PC-3 (cell line): ENCODE measurements at regions not wholly inside any gene's neighbourhood (a gene's known extent, or its start where the extent isn't known, plus 50 kb on each side); places are given as distances from the start of the nearest gene placed in this dataset.

Experiments used
- ATAC-seq: fragments of 200-7000 bp; cut with Tn5 transposase; 2 replicates; pipeline ENCODE4 v1.9.1; 2020; ENCODE audit warnings: mild to moderate bottlenecking, moderate library complexity
- BruUV-seq: library from RNA; stranded (reverse); fragments of 400-500 nt; replicated peaks from 2 replicates; lab custom pipeline; 2021; lab: Mats Ljungman, UMichigan
- CTCF ChIA-PET: fragments of 300-600 bp; sonication (Branson Sonifier 250); formaldehyde crosslinking; loops from one replicate; lab custom pipeline; 2022; ENCODE audit warnings: antibody characterized with exemption; lab: Charles Lee
- POLR2A ChIA-PET: fragments of 300-600 bp; sonication (Branson Sonifier 250); formaldehyde crosslinking; loops from one replicate; lab custom pipeline; 2022; ENCODE audit warnings: antibody characterized with exemption; ENCODE audit not compliant: unreplicated experiment; lab: Charles Lee
- DNase-seq: peaks from one replicate; pipeline ENCODE4 v3.0.0-alpha.2; 2015
- H2AFZ ChIP-seq: fragments of 300-600 bp; sonication (generic); 2 replicates; pipeline ENCODE4 v1.6.0; 2016; ENCODE audit warnings: antibody characterized with exemption, low read length
- H3F3A ChIP-seq: fragments of 300-600 bp; sonication (generic); one replicate; pipeline ENCODE4 v1.6.0; 2017; ENCODE audit warnings: antibody characterized with exemption, low read length, control low read depth, mild to moderate bottlenecking; ENCODE audit not compliant: unreplicated experiment
- H3K27ac ChIP-seq: fragments of 300-600 bp; sonication (generic); 2 replicates; pipeline ENCODE4 v1.5.1; 2016; ENCODE audit warnings: mild to moderate bottlenecking, low read length
- H3K27me3 ChIP-seq: fragments of 300-600 bp; sonication (generic); 2 replicates; pipeline ENCODE4 v1.6.1; 2016; ENCODE audit warnings: low read length, mixed read lengths
- H3K36me3 ChIP-seq: fragments of 300-600 bp; sonication (generic); 2 replicates; pipeline ENCODE4 v1.6.1; 2016; ENCODE audit warnings: low read depth, mixed run types, low read length, mixed read lengths
- H3K4me1 ChIP-seq: fragments of 300-600 bp; sonication (generic); 2 replicates; pipeline ENCODE4 v1.5.1; 2016; ENCODE audit warnings: low read length; ENCODE audit not compliant: insufficient read depth
- H3K4me2 ChIP-seq: fragments of 300-600 bp; sonication (generic); 2 replicates; pipeline ENCODE4 v1.6.0; 2016; ENCODE audit warnings: low read length
- H3K4me3 ChIP-seq: fragments of 300-600 bp; sonication (generic); 2 replicates; pipeline ENCODE4 v1.5.1; 2016; ENCODE audit warnings: mild to moderate bottlenecking, low read length, mixed read lengths
- H3K79me2 ChIP-seq: fragments of 300-600 bp; sonication (generic); 2 replicates; pipeline ENCODE4 v1.6.1; 2017; ENCODE audit warnings: low read length, mixed read lengths
- H3K9ac ChIP-seq: fragments of 300-600 bp; sonication (generic); 2 replicates; pipeline ENCODE4 v1.6.0; 2016; ENCODE audit warnings: mild to moderate bottlenecking, low read length
- H3K9me2 ChIP-seq: fragments of 300-600 bp; sonication (generic); replicated peaks from 2 replicates; pipeline ENCODE4 v1.6.1; 2016; ENCODE audit warnings: mixed run types, low read length, mixed read lengths
- H3K9me3 ChIP-seq: fragments of 300-600 bp; sonication (generic); 2 replicates; pipeline ENCODE4 v1.6.1; 2016; ENCODE audit warnings: low read length, mixed read lengths
- H4K20me1 ChIP-seq: fragments of 300-600 bp; sonication (generic); 2 replicates; pipeline ENCODE4 v1.6.1; 2016; ENCODE audit warnings: low read length, mixed read lengths
- EZH2 ChIP-seq: fragments of 300-600 bp; sonication (generic); IDR thresholded peaks from one replicate; pipeline ENCODE4 v1.6.1; 2017; ENCODE audit warnings: antibody characterized with exemption, mild to moderate bottlenecking, low read length; ENCODE audit not compliant: unreplicated experiment
- EZH2phosphoT487 ChIP-seq: fragments of 300-600 bp; sonication (generic); IDR thresholded peaks from 2 replicates; pipeline ENCODE4 v1.6.1; 2018; ENCODE audit warnings: mild to moderate bottlenecking, antibody characterized with exemption, low read length, borderline replicate concordance
- intact Hi-C: fragments of 100-400 bp; cut with micrococcal nuclease; formaldehyde crosslinking; loops from 2 replicates; pipeline ENCODE4 v1.9.0; 2023
- TF ChIP-seq, protein P1 (sequence below): fragments of 300-600 bp; sonication (generic); conservative IDR thresholded peaks from 2 replicates; pipeline ENCODE4 v1.5.1; 2017; ENCODE audit warnings: antibody characterized with exemption, low read depth, mild to moderate bottlenecking, low read length

DNA sequence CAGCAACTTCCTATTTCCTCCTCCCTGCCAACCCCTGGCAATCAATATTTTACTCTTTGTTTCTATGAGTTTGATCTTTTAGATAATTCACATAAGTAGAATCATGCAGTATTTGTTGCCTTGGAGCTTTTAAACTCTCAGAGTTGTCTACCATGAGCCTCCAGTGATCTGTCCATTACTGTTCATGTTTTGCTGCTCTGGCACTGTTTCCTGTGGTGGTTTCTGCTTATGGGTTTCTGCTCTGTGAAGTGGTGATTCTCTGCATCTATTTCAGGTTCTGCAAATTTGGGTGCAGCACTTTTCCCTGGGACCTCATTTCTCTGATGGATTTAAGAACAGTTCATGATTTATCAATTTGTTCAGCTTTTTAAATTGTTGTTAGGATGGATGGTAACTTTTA is 908.1 kb upstream of the FANCL start:
- Histone ChIP-seq H3K4me3 (no peak overlapping the region), H3K9me2 (no peaks in the 10 kb centered on the region), H3K4me1 (no peaks in the 10 kb centered on the region), H3K27ac (no peak overlapping the region), H3K9ac (no peak overlapping the region), H4K20me1 (no peaks in the 10 kb centered on the region), H3F3A (no peaks in the 10 kb centered on the region), H2AFZ (no peak overlapping the region), H3K36me3 (no peaks in the 10 kb centered on the region), H3K9me3 (no peaks in the 10 kb centered on the region), H3K79me2 (no peaks in the 10 kb centered on the region), H3K4me2 (no peak overlapping the region), H3K27me3 (peaks cover 13% of the 10 kb centered on the region; the same call in 1 of the 2 replicates)
- intact Hi-C loops, result no loop called here
- POLR2A ChIA-PET, result no interaction called here
- no TSS peak for BruUV-seq
- CTCF ChIA-PET, result no interaction called here
- no peak for ATAC-seq
- TF ChIP-seq EZH2phosphoT487 (no peak), EZH2 (no peak)
- TF ChIP-seq, protein P1, sequence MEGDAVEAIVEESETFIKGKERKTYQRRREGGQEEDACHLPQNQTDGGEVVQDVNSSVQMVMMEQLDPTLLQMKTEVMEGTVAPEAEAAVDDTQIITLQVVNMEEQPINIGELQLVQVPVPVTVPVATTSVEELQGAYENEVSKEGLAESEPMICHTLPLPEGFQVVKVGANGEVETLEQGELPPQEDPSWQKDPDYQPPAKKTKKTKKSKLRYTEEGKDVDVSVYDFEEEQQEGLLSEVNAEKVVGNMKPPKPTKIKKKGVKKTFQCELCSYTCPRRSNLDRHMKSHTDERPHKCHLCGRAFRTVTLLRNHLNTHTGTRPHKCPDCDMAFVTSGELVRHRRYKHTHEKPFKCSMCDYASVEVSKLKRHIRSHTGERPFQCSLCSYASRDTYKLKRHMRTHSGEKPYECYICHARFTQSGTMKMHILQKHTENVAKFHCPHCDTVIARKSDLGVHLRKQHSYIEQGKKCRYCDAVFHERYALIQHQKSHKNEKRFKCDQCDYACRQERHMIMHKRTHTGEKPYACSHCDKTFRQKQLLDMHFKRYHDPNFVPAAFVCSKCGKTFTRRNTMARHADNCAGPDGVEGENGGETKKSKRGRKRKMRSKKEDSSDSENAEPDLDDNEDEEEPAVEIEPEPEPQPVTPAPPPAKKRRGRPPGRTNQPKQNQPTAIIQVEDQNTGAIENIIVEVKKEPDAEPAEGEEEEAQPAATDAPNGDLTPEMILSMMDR, result no peak
- no peak for DNase-seq

DNA sequence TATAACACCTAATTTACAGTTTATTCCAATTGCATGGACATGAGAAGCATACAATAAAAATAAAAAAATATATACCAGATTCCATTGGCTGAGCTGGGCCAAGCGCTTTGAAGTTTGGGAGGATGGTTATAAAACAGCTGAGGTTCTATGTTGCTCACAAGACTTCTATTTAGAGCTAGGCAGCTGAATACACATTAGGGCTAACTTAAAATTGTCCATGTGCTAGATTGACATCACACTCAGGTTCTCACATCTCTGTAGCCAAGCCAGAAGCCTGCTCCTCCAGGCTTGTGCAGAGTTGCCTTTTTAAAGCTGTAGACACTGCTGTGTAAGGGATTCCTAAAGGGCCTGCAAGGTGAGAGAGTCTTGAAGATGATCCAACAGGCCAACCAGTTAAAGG is 871.1 kb upstream of the FANCL start:
- ChIA-PET CTCF (no interaction called here), POLR2A (no interaction called here)
- Histone ChIP-seq H3K9ac (no peak overlapping the region), H3K36me3 (no peaks in the 10 kb centered on the region), H2AFZ (no peak overlapping the region), H3K9me2 (no peaks in the 10 kb centered on the region), H3K9me3 (no peaks in the 10 kb centered on the region), H3F3A (no peaks in the 10 kb centered on the region), H3K4me1 (no peaks in the 10 kb centered on the region), H3K4me2 (no peak overlapping the region), H3K27ac (no peak overlapping the region), H3K79me2 (no peaks in the 10 kb centered on the region), H3K4me3 (no peak overlapping the region), H3K27me3 (no peaks in the 10 kb centered on the region), H4K20me1 (no peaks in the 10 kb centered on the region)
- intact Hi-C loops, result no loop called here
- ATAC-seq (no peak), DNase-seq (no peak)
- no TSS peak for BruUV-seq
- no peak for TF ChIP-seq EZH2
- TF ChIP-seq, protein P1, result no peak
- no peak for TF ChIP-seq EZH2phosphoT487

DNA sequence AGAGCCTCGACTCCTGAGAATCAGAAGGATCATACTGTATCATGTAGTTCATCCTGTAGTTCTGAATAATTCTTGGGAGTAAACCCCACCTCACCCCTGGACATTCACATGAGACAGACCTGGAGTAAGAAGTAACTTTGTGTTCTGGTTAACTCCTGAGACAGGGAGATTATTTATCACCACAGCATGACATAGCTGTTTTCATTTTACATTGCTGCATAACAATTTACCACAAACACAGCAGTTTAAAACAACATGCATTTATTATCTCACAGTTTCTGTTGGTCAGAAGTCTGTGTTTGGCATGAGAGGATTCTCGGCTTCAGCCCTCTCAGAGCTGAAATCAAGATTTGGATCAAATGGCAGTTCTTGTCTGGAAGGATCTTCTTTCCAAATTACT is 855.8 kb upstream of the FANCL start:
- TF ChIP-seq, protein P1, result no peak
- TF ChIP-seq EZH2phosphoT487 (no peak), EZH2 (no peak)
- intact Hi-C loops, result no loop called here
- DNase-seq (no peak), ATAC-seq (no peak)
- Histone ChIP-seq H3K4me3 (no peak overlapping the region), H3K9ac (no peak overlapping the region), H3K9me3 (no peaks in the 10 kb centered on the region), H3K36me3 (no peaks in the 10 kb centered on the region), H3K9me2 (no peaks in the 10 kb centered on the region), H4K20me1 (no peaks in the 10 kb centered on the region), H3K4me1 (no peaks in the 10 kb centered on the region), H3K27ac (no peak overlapping the region), H2AFZ (no peak overlapping the region), H3K27me3 (no peaks in the 10 kb centered on the region), H3F3A (no peaks in the 10 kb centered on the region), H3K79me2 (no peaks in the 10 kb centered on the region), H3K4me2 (no peak overlapping the region)
- CTCF ChIA-PET, result no interaction called here
- POLR2A ChIA-PET, result no interaction called here
- BruUV-seq, result no TSS peak
